H9 (cell line): ENCODE measurements at regions not wholly inside any gene's neighbourhood (a gene's known extent, or its start where the extent isn't known, plus 50 kb on each side); places are given as distances from the start of the nearest gene placed in this dataset.
"Not testable (repeated sequence)": the region's sequence is repeated elsewhere in the genome, so short reads cannot be mapped to it uniquely, and the experiment has no call there.

ENCODE experiments used
- DNase-seq: peaks from one replicate; pipeline ENCODE4 v3.0.0-alpha.2; 2017
- H2AFZ ChIP-seq: one replicate; pipeline ENCODE4 v1.6.1; 2013; ENCODE audit warnings: mild to moderate bottlenecking, low read length, control low read depth, moderate library complexity
- H2AK5ac ChIP-seq: 2 replicates; pipeline ENCODE4 v1.6.1; 2013; ENCODE audit warnings: low read length, control low read depth, mixed read lengths; ENCODE audit not compliant: insufficient read length
- H2BK120ac ChIP-seq: one replicate; pipeline ENCODE4 v1.6.1; 2013; ENCODE audit warnings: low read depth, mild to moderate bottlenecking, low read length, control low read depth, inconsistent platforms; ENCODE audit not compliant: poor library complexity, severe bottlenecking
- H2BK12ac ChIP-seq: 2 replicates; pipeline ENCODE4 v1.6.1; 2013; ENCODE audit warnings: low read length, control low read depth, mixed read lengths, low read depth; ENCODE audit not compliant: insufficient read length
- H2BK15ac ChIP-seq: 2 replicates; pipeline ENCODE4 v1.6.1; 2013; ENCODE audit warnings: low read depth, low read length, control low read depth
- H2BK20ac ChIP-seq: one replicate; pipeline ENCODE4 v1.6.1; 2013; ENCODE audit warnings: low read depth, mild to moderate bottlenecking, low read length, control low read depth, inconsistent platforms; ENCODE audit not compliant: poor library complexity, severe bottlenecking
- H2BK5ac ChIP-seq: 2 replicates; pipeline ENCODE4 v1.6.1; 2013; ENCODE audit warnings: low read length, control low read depth, mixed read lengths; ENCODE audit not compliant: insufficient read length
- H3K14ac ChIP-seq: 2 replicates; pipeline ENCODE4 v1.6.1; 2013; ENCODE audit warnings: low read length, control low read depth; ENCODE audit not compliant: insufficient read depth
- H3K18ac ChIP-seq: 2 replicates; pipeline ENCODE4 v1.6.1; 2013; ENCODE audit warnings: low read depth, mild to moderate bottlenecking, mixed read lengths, low read length, control low read depth; ENCODE audit not compliant: insufficient read length
- H3K23ac ChIP-seq: 2 replicates; pipeline ENCODE4 v1.6.1; 2013; ENCODE audit warnings: low read length, control low read depth, mixed read lengths, low read depth; ENCODE audit not compliant: insufficient read length
- H3K23me2 ChIP-seq: 2 replicates; pipeline ENCODE4 v1.6.1; 2013; ENCODE audit warnings: low read depth, mild to moderate bottlenecking, mixed read lengths, low read length, control low read depth; ENCODE audit not compliant: insufficient read length, poor library complexity, severe bottlenecking
- H3K27ac ChIP-seq: 2 replicates; pipeline ENCODE4 v1.5.1; 2013; ENCODE audit warnings: low read length, control low read depth, mixed read lengths, low read depth; ENCODE audit not compliant: insufficient read length
- H3K27me3 ChIP-seq: 2 replicates; pipeline ENCODE4 v1.6.1; 2013; ENCODE audit warnings: low read length, control low read depth, inconsistent platforms; ENCODE audit not compliant: insufficient read depth
- H3K4ac ChIP-seq: 2 replicates; pipeline ENCODE4 v1.6.1; 2013; ENCODE audit warnings: low read depth, mild to moderate bottlenecking, control low read depth, inconsistent platforms, low read length, moderate library complexity
- H3K4me1 ChIP-seq: 2 replicates; pipeline ENCODE4 v1.6.1; 2013; ENCODE audit warnings: low read length, control low read depth, inconsistent platforms; ENCODE audit not compliant: insufficient read depth
- H3K4me2 ChIP-seq: 2 replicates; pipeline ENCODE4 v1.6.1; 2013; ENCODE audit warnings: low read length, control low read depth, mixed read lengths; ENCODE audit not compliant: insufficient read length, insufficient read depth
- H3K56ac ChIP-seq: 2 replicates; pipeline ENCODE4 v1.6.1; 2013; ENCODE audit warnings: low read depth, mild to moderate bottlenecking, mixed read lengths, low read length, control low read depth; ENCODE audit not compliant: insufficient read length
- H3K79me1 ChIP-seq: 2 replicates; pipeline ENCODE4 v1.6.1; 2013; ENCODE audit warnings: low read depth, mild to moderate bottlenecking, moderate library complexity, low read length, control low read depth, inconsistent platforms; ENCODE audit not compliant: insufficient read depth, poor library complexity, severe bottlenecking
- H3K79me2 ChIP-seq: 2 replicates; pipeline ENCODE4 v1.6.1; 2013; ENCODE audit warnings: low read length, control low read depth, inconsistent platforms; ENCODE audit not compliant: insufficient read depth
- H3K9ac ChIP-seq: 2 replicates; pipeline ENCODE4 v1.6.1; 2013; ENCODE audit warnings: low read length, control low read depth, mixed read lengths; ENCODE audit not compliant: insufficient read length; ENCODE audit errors: extremely low read depth
- H3K9me3 ChIP-seq: one replicate; pipeline ENCODE4 v1.6.1; 2013; ENCODE audit warnings: low read depth, low read length, inconsistent platforms; ENCODE audit not compliant: control insufficient read depth
- H3T11ph ChIP-seq: one replicate; pipeline ENCODE4 v1.6.1; 2013; ENCODE audit warnings: mild to moderate bottlenecking, low read length, control low read depth, inconsistent platforms
- H4K20me1 ChIP-seq: one replicate; pipeline ENCODE4 v1.6.1; 2013; ENCODE audit not compliant: control insufficient read depth, insufficient read length, insufficient read depth
- H4K5ac ChIP-seq: 2 replicates; pipeline ENCODE4 v1.6.1; 2013; ENCODE audit warnings: low read depth, mild to moderate bottlenecking, mixed read lengths, low read length, control low read depth; ENCODE audit not compliant: insufficient read length
- H4K8ac ChIP-seq: replicated peaks from 2 replicates; pipeline ENCODE4 v1.6.1; 2013; ENCODE audit warnings: low read length, control low read depth, mixed read lengths, low read depth; ENCODE audit not compliant: insufficient read length
- H4K91ac ChIP-seq: 2 replicates; pipeline ENCODE4 v1.6.1; 2013; ENCODE audit warnings: low read depth, mild to moderate bottlenecking, moderate library complexity, mixed read lengths, low read length, control low read depth; ENCODE audit not compliant: insufficient read length
- H3K27ac Mint-ChIP-seq, 3 experiments: 2 replicates in 2 of 3; 3 replicates in 1 of 3; pipeline ENCODE4 v1.8.0; 2020 to 2021; ENCODE audit warnings: mixed read lengths in 3 of 3, mild to moderate bottlenecking in 1 of 3, moderate library complexity in 1 of 3
- H3K27me3 Mint-ChIP-seq: 2 replicates; pipeline ENCODE4 v1.8.0; 2021; ENCODE audit warnings: low read depth, mild to moderate bottlenecking, moderate library complexity, mixed read lengths
- H3K36me3 Mint-ChIP-seq, 3 experiments: 2 replicates in 2 of 3; 3 replicates in 1 of 3; pipeline ENCODE4 v1.8.0; 2020 to 2021; ENCODE audit warnings: low read depth in 3 of 3, mixed read lengths in 3 of 3; ENCODE audit not compliant: insufficient read depth in 1 of 3
- H3K4me1 Mint-ChIP-seq, 2 experiments: 2 replicates each; pipeline ENCODE4 v1.8.0; 2020; ENCODE audit warnings: mixed read lengths in 2 of 2
- H3K4me3 Mint-ChIP-seq, 2 experiments: 2 replicates in 1 of 2; 3 replicates in 1 of 2; pipeline ENCODE4 v1.8.0; 2020 to 2021; ENCODE audit warnings: mild to moderate bottlenecking in 2 of 2, mixed read lengths in 2 of 2, moderate library complexity in 1 of 2
- H3K9me3 Mint-ChIP-seq, 2 experiments: 2 replicates in 1 of 2; 3 replicates in 1 of 2; pipeline ENCODE4 v1.8.0; 2020; ENCODE audit warnings: mild to moderate bottlenecking in 2 of 2, mixed read lengths in 2 of 2, moderate library complexity in 1 of 2
- WGBS: extraction: QIAGEN DNeasy Blood & Tissue Kit; methylation state at CpG from one replicate; pipeline ENCODE4 v1.1.7; 2013; ENCODE audit warnings: missing lambda C conversion rate, low lambda C conversion rate, mixed read lengths; ENCODE audit not compliant: insufficient read length; ENCODE audit errors: extremely low coverage; 5-methylcytosine and 5-hydroxymethylcytosine counted together
- TF ChIP-seq, protein P1 (sequence below): fragments of 200-600 bp; sonication (generic); conservative IDR thresholded peaks from 3 replicates; pipeline ENCODE4 v1.8.0; 2021; ENCODE audit warnings: antibody characterized with exemption, mild to moderate bottlenecking

DNA sequence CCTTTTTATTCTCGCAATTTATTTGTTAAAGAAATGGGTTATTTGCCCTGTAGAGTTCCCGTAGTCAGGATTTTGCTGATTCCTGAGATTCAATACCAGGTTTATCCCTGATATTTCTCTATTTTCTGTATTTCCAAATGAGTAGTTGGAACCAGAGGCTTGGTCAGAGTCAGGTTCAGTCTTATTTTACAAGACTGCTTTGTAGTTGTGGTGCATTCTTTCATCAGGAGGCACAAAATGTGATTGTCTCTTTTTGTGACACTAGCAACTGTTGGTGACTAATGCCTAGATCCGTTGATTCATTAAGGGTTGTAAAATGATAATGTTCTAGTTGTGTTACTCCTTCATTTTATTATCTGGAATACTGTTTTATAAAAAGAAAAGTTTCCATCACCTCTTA, 95.5 kb upstream of the TPTE start:
- no CpG with 5 or more reads among the region's 3 CpGs for WGBS
- Histone ChIP-seq H3K4me1 (no peaks in the 10 kb centered on the region), H3K18ac (no peak overlapping the region)

DNA sequence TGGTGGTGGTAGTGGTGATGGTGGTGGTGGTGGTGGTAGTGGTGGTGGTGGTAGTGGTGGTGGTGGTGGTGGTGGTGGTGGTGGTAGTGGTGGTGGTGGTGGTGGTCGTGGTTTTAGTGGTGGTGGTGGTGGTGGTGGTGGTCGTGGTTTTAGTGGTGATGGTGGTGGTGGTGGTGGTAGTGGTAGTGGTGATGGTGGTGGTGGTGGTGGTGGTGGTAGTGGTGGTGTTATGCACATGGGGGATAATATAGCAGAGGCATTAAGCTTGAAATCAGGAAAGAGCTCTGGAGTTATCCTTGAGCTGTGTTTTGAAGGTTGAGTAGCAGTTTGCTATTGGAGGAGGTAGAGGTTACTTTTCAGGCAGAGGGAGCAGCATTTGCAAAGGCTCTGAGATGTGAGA, 94.6 kb upstream of the TPTE start:
- not testable (repeated sequence) for H3K4me1 ChIP-seq, H3K36me3 Mint-ChIP-seq, H4K20me1 ChIP-seq

More for the DNA sequence above, 95.5 kb upstream of the TPTE start:
- H2BK5ac ChIP-seq: no peak overlapping the region
- H3K27me3 ChIP-seq: no peaks in the 10 kb centered on the region
- H2BK20ac ChIP-seq: no peak overlapping the region
- H2BK15ac ChIP-seq: no peak overlapping the region
- no peak overlapping the region for H2AFZ ChIP-seq
- H3K4me1 Mint-ChIP-seq: no peaks in the 10 kb centered on the region
- H3K27me3 Mint-ChIP-seq: no peaks in the 10 kb centered on the region
- no peak overlapping the region for H3T11ph ChIP-seq
- no peak overlapping the region for H4K5ac ChIP-seq
- H3K36me3 Mint-ChIP-seq: 0 out of 7 replicates have a peak, but pooled peaks cover 0 to 2% (median 0%) of the 10 kb centered on the region in 3 experiments
- H4K8ac ChIP-seq: no peak overlapping the region
- no peaks in the 10 kb centered on the region for H3K79me1 ChIP-seq
- no peak overlapping the region for H3K23ac ChIP-seq
- no peak overlapping the region for H2BK12ac ChIP-seq
- H3K4me3 Mint-ChIP-seq: no peak overlapping the region
- no peak overlapping the region for H3K14ac ChIP-seq
- no peak overlapping the region for H3K4ac ChIP-seq
- no peaks in the 10 kb centered on the region for H4K20me1 ChIP-seq
- H3K9me3 ChIP-seq: peaks cover 96% of the 10 kb centered on the region
- TF ChIP-seq, protein P1, sequence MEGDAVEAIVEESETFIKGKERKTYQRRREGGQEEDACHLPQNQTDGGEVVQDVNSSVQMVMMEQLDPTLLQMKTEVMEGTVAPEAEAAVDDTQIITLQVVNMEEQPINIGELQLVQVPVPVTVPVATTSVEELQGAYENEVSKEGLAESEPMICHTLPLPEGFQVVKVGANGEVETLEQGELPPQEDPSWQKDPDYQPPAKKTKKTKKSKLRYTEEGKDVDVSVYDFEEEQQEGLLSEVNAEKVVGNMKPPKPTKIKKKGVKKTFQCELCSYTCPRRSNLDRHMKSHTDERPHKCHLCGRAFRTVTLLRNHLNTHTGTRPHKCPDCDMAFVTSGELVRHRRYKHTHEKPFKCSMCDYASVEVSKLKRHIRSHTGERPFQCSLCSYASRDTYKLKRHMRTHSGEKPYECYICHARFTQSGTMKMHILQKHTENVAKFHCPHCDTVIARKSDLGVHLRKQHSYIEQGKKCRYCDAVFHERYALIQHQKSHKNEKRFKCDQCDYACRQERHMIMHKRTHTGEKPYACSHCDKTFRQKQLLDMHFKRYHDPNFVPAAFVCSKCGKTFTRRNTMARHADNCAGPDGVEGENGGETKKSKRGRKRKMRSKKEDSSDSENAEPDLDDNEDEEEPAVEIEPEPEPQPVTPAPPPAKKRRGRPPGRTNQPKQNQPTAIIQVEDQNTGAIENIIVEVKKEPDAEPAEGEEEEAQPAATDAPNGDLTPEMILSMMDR: no peak
- no peak overlapping the region for H2BK120ac ChIP-seq
- no peak overlapping the region for H2AK5ac ChIP-seq
- no peaks in the 10 kb centered on the region for H3K79me2 ChIP-seq
- H4K91ac ChIP-seq: no peak overlapping the region
- no peak overlapping the region for H3K27ac ChIP-seq
- H3K9me3 Mint-ChIP-seq: no peaks in the 10 kb centered on the region
- no peak overlapping the region for H3K56ac ChIP-seq
- H3K4me2 ChIP-seq: no peak overlapping the region
- no peaks in the 10 kb centered on the region for H3K23me2 ChIP-seq
- no peak overlapping the region for H3K27ac Mint-ChIP-seq
- no peak overlapping the region for H3K9ac ChIP-seq
- no peak for DNase-seq

More for the DNA sequence above, 94.6 kb upstream of the TPTE start:
- not testable (repeated sequence) for H2BK5ac ChIP-seq, H2BK120ac ChIP-seq, H3K9me3 Mint-ChIP-seq, H3K56ac ChIP-seq, H3K4me2 ChIP-seq, H3K4ac ChIP-seq, H3K79me2 ChIP-seq, H3K27ac ChIP-seq, H2BK15ac ChIP-seq, H3K9ac ChIP-seq, H3K23ac ChIP-seq, H3K14ac ChIP-seq, H2BK12ac ChIP-seq, H3K4me3 Mint-ChIP-seq, H3K4me1 Mint-ChIP-seq, H3K18ac ChIP-seq, H3K23me2 ChIP-seq, H2AK5ac ChIP-seq, H4K5ac ChIP-seq, H2AFZ ChIP-seq, H3K27ac Mint-ChIP-seq, H3K27me3 Mint-ChIP-seq, H2BK20ac ChIP-seq, DNase-seq, H4K91ac ChIP-seq, H3K27me3 ChIP-seq, H3K79me1 ChIP-seq, H3T11ph ChIP-seq, H4K8ac ChIP-seq
- WGBS: no CpG with 5 or more reads among the region's 2 CpGs
- peaks cover 96% of the 10 kb centered on the region for H3K9me3 ChIP-seq
